Gastrocnemius medialis (tissue), 4 donors: ENCODE measurements at regions not wholly inside any gene's neighbourhood (a gene's known extent, or its start where the extent isn't known, plus 50 kb on each side); places are given as distances from the start of the nearest gene placed in this dataset.

Source experiments
- ATAC-seq, 2 donors: fragments of 150-250 bp; one replicate each; pipeline ENCODE4 v1.9.1; 2016
- DNase-seq, 2 donors: peaks; one replicate each; pipeline ENCODE4 v3.0.0-alpha.2; 2019
- H3K27ac ChIP-seq, 4 donors: fragments of 200-600 bp; sonication (generic); 1 replicate in 1 of 4; 2 replicates in 3 of 4; pipeline ENCODE4 v1.5.1; 2016 to 2018; ENCODE audit warnings: mild to moderate bottlenecking in 2 of 4, moderate library complexity in 1 of 4
- H3K27me3 ChIP-seq, 3 donors: fragments of 200-600 bp; sonication (generic) in 2 of 3; 1 replicate in 1 of 3; 2 replicates in 2 of 3; pipeline versions ENCODE4 v1.5.1 to v1.6.0; 2016 to 2019; ENCODE audit warnings: mild to moderate bottlenecking in 1 of 3, moderate library complexity in 1 of 3
- H3K36me3 ChIP-seq, 2 donors: fragments of 200-600 bp; sonication (generic) in 1 of 2; one replicate each; pipeline ENCODE4 v1.5.1; 2017 to 2018
- H3K4me1 ChIP-seq, 2 donors: fragments of 200-600 bp; sonication (generic) in 1 of 2; one replicate each; pipeline ENCODE4 v1.5.1; 2016 to 2017; ENCODE audit warnings: mild to moderate bottlenecking in 2 of 2
- H3K4me3 ChIP-seq, 4 donors: fragments of 200-600 bp; sonication (generic) in 3 of 4; 1 replicate in 1 of 4; 2 replicates in 3 of 4; pipeline ENCODE4 v1.5.1; 2016 to 2019; ENCODE audit warnings: mild to moderate bottlenecking in 2 of 4
- H3K9me3 ChIP-seq, 3 donors: fragments of 200-600 bp; sonication (generic) in 2 of 3; 1 replicate in 1 of 3; 2 replicates in 2 of 3; pipeline ENCODE4 v1.5.1; 2016 to 2019
- POLR2A ChIP-seq, 2 donors: fragments of 450-650 bp; IDR thresholded peaks; one replicate each; pipeline ENCODE4 v1.6.1; 2017; ENCODE audit warnings: antibody characterized with exemption in 2 of 2, mild to moderate bottlenecking in 2 of 2, moderate library complexity in 2 of 2
- in situ Hi-C, 4 donors: fragments of 200-750 bp; cut with MboI; loops; one replicate each; pipeline versions ENCODE4 v1.15.0 to v1.8.0; 2017; ENCODE audit warnings: low sequenced_read_pairs in 4 of 4
- intact Hi-C: fragments of 100-400 bp; cut with DNase I; formaldehyde crosslinking; loops from one replicate; pipeline ENCODE4 v1.15.1; 2023; ENCODE audit warnings: low total_unique reads
- TF ChIP-seq, protein P1 (sequence below), 5 experiments: fragments of 450-650 bp in 3 of 5; fragments of 200-600 bp in 2 of 5; sonication (generic) in 2 of 5; IDR thresholded peaks in 4 of 5; conservative IDR thresholded peaks in 1 of 5; 1 replicate in 4 of 5; 2 replicates in 1 of 5; pipeline ENCODE4 v1.5.1; 2016 to 2019; ENCODE audit warnings: antibody characterized with exemption in 5 of 5, mild to moderate bottlenecking in 3 of 5, moderate library complexity in 3 of 5

GRCh38 chr3:170773682-170774425 lies 96.1 kb downstream of the RPL22L1 start:
- Histone ChIP-seq H3K27me3 (no peaks in the 10 kb centered on the region), H3K27ac (no peak overlapping the region), H3K36me3 (no peaks in the 10 kb centered on the region), H3K9me3 (no peaks in the 10 kb centered on the region), H3K4me3 (no peak overlapping the region), H3K4me1 (no peaks in the 10 kb centered on the region)
- no peak for ATAC-seq
- TF ChIP-seq, protein P1, sequence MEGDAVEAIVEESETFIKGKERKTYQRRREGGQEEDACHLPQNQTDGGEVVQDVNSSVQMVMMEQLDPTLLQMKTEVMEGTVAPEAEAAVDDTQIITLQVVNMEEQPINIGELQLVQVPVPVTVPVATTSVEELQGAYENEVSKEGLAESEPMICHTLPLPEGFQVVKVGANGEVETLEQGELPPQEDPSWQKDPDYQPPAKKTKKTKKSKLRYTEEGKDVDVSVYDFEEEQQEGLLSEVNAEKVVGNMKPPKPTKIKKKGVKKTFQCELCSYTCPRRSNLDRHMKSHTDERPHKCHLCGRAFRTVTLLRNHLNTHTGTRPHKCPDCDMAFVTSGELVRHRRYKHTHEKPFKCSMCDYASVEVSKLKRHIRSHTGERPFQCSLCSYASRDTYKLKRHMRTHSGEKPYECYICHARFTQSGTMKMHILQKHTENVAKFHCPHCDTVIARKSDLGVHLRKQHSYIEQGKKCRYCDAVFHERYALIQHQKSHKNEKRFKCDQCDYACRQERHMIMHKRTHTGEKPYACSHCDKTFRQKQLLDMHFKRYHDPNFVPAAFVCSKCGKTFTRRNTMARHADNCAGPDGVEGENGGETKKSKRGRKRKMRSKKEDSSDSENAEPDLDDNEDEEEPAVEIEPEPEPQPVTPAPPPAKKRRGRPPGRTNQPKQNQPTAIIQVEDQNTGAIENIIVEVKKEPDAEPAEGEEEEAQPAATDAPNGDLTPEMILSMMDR (IDR thresholded peaks at IDR 0.05 in 4 of 5, conservative IDR thresholded peaks at IDR 0.05 in 1 of 5) = no peak
- TF ChIP-seq POLR2A (IDR thresholded peaks at IDR 0.05) = no peak
- in situ Hi-C loops (no loop called here), intact Hi-C loops (no loop called here)
- no peak for DNase-seq

DNA sequence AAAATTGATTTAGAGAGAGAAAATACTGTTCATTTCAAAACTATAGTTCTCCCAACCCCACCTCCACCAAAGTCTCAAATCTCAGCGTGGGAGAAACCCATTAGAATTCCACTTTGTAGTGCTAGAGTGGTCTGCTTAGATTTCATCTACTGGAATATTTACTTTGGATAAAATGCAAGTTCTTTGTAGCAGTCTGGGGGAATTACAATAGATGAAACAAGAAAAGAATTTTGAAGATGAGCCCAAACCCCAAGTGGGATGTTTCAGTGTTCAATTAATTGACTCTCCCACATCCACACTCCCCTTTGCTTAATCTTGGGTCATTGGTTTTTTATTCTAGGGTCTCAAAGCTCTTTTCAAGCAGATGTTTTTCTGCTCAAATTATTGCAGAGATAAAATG lies 97.8 kb downstream of the RPL22L1 start:
- H3K4me3 ChIP-seq = no peak overlapping the region
- ATAC-seq (no peak), DNase-seq (no peak)
- H3K27me3 ChIP-seq = no peaks in the 10 kb centered on the region
- no peaks in the 10 kb centered on the region for H3K36me3 ChIP-seq
- no peaks in the 10 kb centered on the region for H3K4me1 ChIP-seq
- intact Hi-C loops (no loop called here), in situ Hi-C loops (no loop called here)
- H3K9me3 ChIP-seq = no peaks in the 10 kb centered on the region
- TF ChIP-seq POLR2A (IDR thresholded peaks at IDR 0.05) = no peak
- TF ChIP-seq, protein P1 (IDR thresholded peaks at IDR 0.05 in 4 of 5, conservative IDR thresholded peaks at IDR 0.05 in 1 of 5) = no peak
- H3K27ac ChIP-seq = no peak overlapping the region

DNA sequence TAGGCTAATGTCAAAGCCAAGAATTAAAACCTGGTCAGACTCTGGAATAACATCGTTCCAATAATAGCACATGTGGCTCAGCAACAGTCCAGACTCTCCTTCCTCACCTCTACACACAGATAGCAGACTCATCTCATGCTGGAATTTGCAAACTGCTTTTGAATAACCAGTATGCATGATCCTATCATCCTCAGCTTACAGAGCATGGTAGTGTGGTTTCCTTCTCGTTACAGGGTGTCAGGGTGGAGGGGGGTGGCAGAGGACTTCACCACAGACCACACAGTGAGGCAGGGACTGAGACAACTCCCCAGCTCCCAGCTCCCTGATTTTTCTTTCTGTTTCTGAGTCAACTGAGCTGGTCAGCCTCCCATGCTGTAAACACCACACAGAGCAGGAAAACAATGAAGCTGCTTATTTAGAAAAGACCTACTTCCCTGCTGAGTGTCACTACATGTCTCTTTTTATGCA lies 101.6 kb downstream of the RPL22L1 start:
- H3K27ac ChIP-seq = no peak overlapping the region
- H3K36me3 ChIP-seq = no peaks in the 10 kb centered on the region
- H3K9me3 ChIP-seq = no peaks in the 10 kb centered on the region
- ATAC-seq = no peak
- H3K4me3 ChIP-seq = no peak overlapping the region
- TF ChIP-seq, protein P1 (IDR thresholded peaks at IDR 0.05 in 4 of 5, conservative IDR thresholded peaks at IDR 0.05 in 1 of 5) = no peak
- H3K4me1 ChIP-seq = no peaks in the 10 kb centered on the region
- no peak for DNase-seq
- in situ Hi-C loops = no loop called here
- intact Hi-C loops = no loop called here
- H3K27me3 ChIP-seq = no peaks in the 10 kb centered on the region

- no peak for TF ChIP-seq POLR2A (IDR thresholded peaks at IDR 0.05)
- TF ChIP-seq, protein P1 (IDR thresholded peaks at IDR 0.05 in 4 of 5, conservative IDR thresholded peaks at IDR 0.05 in 1 of 5) = no peak
- DNase-seq = no peak
- in situ Hi-C loops = no loop called here
- Histone ChIP-seq H3K4me3 (no peak overlapping the region), H3K27me3 (no peaks in the 10 kb centered on the region), H3K36me3 (no peaks in the 10 kb centered on the region), H3K27ac (no peak overlapping the region), H3K4me1 (no peaks in the 10 kb centered on the region), H3K9me3 (no peaks in the 10 kb centered on the region)
- ATAC-seq = no peak
- intact Hi-C loops = no loop called here
These were observed 102.4 kb downstream of the RPL22L1 start for GRCh38 chr3:170767576-170767941.
